GM19035 (cell line): ENCODE measurements at regions not wholly inside any gene's neighbourhood (a gene's known extent, or its start where the extent isn't known, plus 50 kb on each side); places are given as distances from the start of the nearest gene placed in this dataset.

ENCODE experiments used
- ATAC-seq: cut with Tn5 transposase; IDR thresholded peaks from one replicate; pipeline ENCODE4 v1.9.1; 2021; ENCODE audit not compliant: unreplicated experiment

DNA sequence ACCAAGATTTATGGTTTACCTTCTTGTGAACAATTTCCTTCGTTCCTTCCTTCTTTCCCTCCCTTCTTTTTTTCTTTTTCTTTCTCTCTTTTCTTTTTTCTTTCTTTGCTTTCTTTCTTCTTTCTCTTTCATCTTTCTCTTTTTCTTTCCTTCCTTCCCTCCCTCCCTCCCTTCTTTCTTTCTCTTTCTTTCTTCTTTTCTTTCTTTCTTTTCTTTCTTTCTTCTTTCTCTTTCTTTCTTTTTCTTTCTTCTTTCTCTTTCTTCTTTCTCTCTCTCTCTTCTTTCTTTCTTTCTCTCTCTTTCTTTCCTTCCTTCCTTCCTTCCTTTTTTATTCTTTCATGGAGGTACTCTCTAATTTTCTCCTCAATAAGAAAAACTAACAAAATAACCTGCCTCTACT lies 462.1 kb upstream of the ATP2B1 start:
- ATAC-seq, result no peak

DNA sequence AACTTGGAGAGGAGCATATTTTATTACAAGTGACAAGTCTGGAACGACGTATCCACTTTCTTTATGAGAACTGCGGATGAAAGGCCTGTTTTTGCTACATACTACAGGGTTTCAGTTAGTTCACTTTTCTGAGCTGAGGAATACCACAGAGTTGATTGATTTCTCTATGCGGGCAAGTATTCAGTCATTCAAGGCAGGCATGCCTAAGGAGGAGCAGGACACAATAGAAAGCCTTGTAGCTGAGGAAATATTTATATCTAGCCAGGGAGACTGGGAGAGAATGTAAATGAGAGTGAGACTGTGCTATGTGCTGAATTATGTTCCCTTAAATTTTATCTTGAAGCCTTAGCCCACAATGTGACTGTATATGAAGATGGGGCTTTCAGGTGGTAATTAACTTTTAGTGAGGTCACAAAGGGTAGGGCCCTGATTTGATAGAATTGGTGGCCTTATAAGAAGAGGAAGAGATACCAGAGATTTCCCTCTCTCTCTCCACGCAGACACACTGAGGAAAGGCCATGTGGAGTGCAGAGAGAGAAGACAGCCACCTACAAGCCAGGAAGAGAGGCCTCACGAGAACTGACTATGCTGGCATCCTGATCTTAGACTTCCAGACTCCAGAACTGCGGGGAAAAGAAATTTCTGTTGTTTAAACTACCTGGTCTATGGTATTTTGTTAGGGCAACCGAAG lies 459.0 kb upstream of the ATP2B1 start:
- ATAC-seq, result no peak

DNA sequence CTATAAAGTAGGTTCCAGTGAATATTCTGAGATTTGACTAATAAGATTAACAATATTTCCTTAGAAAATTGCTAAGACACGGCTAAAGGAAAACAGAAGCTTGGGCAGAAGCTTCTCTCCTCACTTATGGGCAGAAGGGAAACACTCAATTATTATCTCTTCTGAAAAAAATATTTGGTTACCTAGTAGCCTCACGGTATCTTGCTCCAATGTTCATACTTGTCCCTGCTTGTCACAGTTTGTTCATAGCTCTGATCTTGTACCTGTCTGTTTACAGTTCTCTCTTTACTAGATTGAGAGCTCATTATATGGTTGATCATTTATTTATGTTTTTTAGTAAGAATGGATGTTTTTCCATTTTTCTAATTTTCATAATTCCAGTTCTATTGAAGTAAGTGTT lies 458.0 kb upstream of the ATP2B1 start:
- ATAC-seq, result no peak

DNA sequence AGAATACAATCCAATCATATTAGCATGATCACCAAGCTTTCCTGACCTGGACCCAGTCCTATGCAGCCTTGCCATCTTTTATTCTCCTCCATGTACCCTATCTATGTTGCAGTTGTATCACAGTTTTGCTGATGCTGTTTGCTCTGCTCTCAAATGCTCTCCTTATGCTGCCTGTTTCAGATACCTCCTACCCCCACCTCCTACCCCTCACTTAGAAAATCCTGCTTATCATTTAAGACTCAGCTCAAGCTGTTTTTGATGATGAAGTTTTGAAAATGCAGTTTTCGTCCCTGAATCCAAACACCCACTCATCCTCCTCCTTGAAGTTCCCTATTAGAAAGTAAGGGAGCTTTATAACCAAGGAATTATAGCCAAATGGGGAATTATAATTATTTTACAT lies 457.4 kb upstream of the ATP2B1 start:
- ATAC-seq, result no peak

DNA sequence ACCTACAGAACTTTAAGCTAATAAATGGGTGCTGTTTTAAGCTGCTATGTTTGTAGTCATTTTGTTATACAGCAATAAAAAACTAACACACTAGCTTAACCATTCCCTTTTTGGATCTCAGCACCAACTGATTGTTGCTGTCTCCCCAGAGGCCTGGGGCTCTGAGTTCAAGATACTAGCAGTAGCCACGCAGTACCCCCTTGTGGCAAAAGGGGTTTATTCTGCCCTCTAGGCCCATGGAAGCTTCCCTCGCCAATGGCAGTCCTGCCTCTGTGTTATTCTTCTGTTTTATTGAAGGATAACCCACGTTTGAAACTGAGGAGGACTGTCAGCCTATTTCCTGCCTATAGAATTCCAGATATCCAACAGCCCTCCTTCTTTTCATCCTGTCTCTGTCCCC lies 455.3 kb upstream of the ATP2B1 start:
- no peak for ATAC-seq

DNA sequence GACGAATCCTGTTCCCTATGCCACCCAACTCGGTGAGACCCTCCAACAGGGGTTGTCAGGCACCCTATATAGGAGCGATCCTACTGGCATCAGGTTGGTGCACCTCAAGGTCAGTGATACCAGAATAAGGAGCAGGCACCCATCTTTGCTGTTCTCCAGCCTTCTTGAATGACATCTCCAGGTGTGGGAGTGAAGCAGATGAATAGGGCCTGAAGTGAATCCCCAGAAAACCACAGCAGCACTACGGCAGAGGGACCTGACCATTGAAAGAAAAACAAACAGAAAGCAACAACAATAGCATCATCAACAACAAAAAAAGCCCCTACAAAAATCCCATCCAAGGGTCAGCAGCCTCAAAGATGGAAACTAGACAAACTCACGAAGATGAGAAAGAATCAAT lies 445.2 kb upstream of the ATP2B1 start:
- ATAC-seq, result no peak

DNA sequence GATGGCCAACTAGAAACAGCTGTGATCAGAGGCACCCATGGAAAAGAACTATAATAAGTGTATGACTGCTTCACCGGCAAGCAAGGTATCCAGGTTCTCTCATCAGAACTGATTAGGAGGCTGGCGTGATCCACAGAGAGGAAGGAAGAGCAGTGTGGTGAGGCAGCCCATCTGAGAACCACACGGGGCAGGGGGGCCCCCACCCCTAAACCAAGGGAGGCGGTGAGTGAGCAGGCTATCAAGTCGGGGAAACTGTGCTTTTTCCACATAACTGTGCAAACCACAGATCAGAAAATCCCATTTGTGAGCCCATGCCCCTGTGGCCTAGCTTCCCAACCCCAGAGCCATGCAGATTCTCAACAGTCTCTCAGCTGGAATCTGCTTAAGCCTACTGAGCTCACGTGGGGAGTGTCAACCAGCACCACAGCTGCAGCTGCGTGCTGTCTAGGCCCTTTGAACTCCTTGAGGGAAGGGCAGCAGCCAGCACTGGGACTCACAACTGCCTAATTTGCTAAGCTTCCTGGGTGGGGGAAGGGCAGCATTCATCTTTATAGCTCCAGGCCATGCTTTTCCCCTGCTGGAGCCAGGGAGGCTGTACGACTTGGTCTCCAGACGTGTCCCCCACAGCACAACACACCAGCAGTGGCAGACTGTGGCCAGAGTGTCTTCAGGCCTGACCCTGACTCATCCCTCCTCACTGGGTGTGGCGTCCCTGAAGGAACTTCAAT lies 444.4 kb upstream of the ATP2B1 start:
- ATAC-seq, result no peak

DNA sequence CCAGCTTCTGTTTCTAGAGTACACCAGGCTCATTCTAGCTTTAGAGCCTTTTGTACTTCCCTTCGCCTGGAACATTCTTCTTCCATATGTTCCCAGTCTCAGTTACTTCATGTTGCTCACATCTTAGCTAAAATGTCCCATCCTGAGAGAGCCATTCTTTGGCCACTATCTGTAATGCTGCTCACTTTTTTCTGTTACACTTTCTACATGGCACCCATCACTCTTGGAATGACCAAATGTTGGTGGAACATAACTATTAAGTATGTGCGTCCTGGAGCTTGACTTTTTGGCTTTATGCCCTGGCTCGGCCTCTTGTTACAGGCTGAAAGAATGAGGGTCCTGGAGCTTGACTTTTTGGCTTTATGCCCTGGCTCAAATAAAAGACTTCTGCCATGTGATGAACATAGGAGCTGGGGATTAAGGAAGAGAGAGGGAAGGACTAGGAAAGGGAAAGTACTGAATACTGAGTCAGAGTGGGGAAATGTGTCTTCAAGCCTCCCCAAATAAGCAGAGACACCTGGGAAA lies 442.9 kb upstream of the ATP2B1 start:
- ATAC-seq, result no peak

DNA sequence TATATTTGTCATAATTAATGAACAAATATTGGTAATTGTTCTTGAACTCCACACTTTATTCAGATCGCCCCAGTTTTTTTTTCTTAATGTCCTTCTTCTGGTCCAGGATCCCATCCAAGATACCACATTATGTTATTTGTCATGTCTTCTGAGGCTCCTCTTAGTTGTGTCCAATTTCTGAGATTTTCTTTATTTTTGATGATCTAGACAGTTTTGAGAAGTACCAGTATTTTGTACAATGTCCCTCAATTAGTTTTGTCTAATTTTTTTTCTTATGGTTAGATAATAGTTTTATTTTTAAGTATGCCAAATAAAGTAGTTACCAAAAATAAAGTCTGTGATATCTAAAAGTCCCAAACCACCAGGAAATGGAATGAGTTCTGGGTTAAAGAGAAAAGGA lies 440.8 kb upstream of the ATP2B1 start:
- no peak for ATAC-seq

DNA sequence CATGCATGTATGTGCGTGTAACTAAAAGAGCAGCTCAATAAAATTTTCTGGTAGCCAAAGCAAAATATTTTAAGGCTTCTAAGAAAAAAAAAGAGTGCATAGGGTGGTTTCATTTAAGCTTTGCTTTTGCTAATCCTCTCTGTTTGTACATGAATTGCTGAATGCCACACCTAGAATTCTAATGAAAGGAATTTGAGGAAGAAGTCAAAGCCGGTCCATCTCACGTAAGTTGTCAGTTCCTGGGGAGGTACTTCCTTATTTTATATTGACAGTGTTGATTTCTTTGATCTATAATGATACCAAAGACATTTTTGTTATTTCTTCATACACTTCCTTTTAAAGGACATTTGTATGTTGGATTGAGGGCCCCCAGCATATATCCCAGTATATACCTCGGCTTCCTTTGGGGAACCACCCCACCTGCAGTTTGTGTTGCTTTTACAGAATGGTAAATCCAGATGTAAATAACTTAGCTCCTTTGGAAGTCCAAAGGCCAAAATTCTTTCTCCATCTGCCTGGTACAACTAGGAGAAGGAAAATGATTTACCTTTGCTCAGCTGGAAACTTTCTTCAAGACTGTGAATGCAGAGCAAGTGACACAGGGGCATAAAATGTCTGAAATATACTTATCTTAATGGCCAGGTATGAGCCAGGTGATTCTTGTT lies 420.9 kb upstream of the ATP2B1 start:
- no peak for ATAC-seq

DNA sequence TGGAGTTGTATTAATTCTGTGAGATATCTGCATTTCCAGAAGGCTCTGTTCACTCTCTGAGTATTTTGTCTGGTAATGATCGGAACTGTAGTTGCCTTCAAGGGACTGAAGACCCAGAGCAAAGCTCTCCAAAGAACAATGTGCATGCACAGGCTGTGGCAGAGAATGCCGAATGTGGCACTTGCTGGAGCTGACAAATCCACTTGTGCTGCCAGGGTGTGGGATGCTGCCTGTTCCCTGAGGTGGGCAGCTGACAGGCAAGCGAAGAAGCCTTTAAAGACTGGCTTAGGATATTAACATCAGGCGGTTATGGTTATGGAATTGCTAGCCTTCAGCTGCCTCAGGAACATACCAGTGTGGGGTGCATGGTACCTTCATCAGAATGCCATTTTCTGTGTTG lies 419.9 kb upstream of the ATP2B1 start:
- ATAC-seq, result no peak

DNA sequence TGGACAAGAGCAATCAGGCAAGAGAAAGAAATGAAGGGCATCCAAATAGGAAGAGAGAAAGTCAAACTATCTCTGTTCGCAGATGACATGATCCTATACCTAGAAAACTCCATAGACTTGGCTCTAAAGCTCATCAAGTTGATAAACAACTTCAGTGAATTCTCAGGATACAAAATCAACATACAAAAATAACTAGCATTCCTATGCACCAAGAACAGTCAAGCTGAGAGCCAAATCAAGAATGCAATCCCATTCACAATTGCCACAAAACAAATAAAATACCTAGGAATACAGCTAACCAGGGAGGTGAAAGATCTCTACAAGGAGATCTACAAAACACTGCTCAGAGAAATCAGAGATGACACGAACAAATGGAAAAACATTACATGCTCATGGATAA lies 417.5 kb upstream of the ATP2B1 start:
- no peak for ATAC-seq

DNA sequence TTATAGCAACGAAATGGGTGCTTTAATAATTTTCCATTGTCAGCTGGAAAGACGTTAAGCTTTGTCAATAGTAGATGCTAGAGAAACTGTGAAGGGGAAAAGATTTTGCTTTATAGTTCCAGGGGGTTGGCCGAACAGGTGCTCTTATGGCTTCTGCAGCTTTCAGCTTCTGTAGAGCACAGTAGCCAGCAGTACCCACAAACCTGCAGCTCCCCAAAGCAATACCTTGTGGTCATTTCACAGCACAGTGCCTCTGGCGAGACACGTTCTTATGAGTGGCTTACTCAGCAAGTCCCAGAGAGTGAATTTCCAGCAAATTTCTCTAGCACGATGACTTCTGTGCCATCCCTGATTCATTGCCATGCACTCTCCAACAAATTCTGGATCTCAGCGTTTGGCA lies 416.3 kb upstream of the ATP2B1 start:
- no peak for ATAC-seq

DNA sequence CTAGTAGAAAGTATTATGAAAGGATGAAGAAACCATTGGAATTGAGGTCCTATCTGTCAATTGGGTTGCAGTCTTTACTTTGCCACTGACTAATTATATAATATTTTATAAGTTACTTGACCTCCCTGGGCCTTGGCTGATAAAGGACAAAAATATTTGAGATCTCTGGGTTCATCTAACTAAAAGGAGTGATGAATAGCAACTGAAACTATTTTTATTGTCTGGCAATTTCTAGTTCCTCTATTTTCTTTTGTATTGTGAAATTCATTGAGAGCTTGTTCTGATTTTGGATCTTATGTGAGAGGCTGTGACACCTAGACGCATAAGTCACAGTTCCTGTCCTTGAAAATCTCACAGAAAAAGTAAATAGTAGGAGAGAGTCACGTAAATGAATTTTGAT lies 415.7 kb upstream of the ATP2B1 start:
- no peak for ATAC-seq

DNA sequence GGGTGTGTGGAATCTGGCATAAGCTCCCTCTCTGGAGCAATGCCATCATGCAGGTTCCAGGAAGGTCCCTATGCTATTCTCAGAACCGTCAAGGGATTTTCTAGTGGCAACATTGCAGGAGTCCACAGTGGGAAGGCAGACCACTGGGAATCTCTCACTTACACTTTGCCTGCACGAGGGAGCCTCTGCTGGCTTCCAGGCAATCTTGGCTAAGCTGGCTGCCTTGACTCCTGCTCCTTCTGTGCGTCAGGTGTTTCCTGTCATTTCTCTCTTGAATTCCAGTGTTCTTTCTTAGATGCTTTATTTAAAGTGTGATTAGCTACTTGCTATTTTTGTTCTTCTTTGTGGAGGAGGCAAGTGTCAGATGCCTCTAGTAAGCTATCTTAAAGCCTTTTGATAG lies 414.0 kb upstream of the ATP2B1 start:
- no peak for ATAC-seq

DNA sequence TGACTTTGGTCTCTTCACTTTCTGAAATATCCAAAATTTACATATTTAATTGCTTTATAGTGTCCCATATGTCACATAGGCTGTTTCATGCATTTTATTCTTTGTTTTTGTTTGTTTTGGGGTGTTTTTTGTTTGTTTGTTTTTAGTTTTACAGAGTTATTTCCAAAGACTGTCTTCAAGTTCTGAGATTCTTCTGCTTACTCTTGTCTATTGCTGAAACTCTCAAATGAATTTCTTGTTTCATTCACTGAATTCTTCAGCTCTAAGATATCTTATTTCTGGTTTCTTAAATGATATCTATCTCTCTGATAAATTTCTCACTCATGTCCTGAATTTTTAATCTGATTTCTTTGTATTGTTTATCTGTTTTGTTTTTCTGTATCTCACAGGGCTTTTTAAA lies 412.0 kb upstream of the ATP2B1 start:
- ATAC-seq, result no peak

DNA sequence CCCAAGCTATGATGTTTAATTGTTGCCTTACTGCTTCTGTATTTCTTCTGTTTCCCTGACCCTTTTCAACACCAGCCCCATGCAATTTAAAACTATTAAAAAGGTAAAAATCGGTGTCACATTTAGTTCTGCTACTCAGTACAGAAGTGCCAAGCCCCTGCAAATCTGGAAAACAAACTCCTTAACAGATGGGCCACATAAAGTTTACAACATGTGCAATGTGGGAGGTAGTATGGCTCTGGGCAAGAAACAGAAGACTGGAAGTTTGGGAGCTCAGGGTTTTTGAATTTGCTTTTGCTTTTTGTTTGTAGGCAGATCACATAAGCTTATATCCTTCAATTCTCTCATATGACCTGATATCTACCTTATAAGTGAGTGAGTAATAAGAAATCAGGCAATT lies 404.0 kb upstream of the ATP2B1 start:
- ATAC-seq, result no peak

DNA sequence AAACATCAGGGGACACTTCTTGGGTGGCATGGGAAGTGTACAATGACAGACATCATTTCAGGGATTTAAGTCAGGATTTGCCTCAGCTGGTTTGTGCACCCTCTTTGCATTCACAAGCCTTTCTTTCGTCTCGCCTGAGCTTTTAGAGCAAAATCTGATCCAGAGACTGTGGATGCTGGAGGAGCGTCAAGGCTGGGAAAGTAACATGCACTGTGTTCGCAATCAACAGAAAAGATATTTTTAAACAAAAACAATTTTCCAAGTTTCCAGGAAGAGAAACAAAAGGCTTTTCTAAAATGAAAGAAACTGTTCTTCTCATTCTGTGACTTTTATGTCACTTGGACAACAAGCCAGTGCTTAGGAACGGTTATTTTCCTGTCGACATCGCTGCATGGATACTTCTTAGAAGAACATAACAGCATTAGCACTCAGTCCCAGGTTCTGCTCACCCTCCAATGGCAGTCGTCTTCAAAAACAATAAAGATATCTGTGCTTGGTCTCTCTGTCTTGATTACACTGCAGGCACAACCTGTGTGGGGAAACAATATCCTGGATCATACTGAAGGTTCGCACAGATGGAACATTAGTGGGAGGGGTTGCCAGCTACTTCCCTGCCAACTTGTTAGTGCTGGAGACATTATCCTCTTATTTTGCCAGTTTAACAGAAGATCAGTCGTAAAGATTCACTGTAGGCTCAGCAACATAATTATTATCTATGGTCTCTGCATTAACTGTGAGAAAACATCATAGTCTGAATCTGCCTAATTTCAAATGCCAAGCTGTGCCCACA lies 403.3 kb upstream of the ATP2B1 start:
- ATAC-seq, result no peak

DNA sequence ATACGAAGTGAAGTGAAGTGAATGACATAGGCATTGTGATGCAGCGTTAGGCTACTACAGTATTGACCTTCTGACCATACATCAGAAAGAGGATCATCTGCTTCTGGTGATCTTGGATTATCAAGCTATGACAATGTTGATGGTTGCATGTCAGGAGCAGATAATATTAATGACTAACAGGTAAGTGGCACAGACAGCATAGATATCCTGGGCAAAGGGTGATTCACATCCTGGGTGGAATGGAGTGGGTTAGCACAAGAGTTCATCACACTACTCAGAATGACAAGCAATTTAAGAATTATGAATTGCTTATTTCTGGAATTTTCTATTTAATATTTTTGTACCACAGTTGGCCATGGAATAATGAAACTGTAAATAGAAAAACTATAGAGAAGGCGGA lies 397.9 kb upstream of the ATP2B1 start:
- no peak for ATAC-seq

DNA sequence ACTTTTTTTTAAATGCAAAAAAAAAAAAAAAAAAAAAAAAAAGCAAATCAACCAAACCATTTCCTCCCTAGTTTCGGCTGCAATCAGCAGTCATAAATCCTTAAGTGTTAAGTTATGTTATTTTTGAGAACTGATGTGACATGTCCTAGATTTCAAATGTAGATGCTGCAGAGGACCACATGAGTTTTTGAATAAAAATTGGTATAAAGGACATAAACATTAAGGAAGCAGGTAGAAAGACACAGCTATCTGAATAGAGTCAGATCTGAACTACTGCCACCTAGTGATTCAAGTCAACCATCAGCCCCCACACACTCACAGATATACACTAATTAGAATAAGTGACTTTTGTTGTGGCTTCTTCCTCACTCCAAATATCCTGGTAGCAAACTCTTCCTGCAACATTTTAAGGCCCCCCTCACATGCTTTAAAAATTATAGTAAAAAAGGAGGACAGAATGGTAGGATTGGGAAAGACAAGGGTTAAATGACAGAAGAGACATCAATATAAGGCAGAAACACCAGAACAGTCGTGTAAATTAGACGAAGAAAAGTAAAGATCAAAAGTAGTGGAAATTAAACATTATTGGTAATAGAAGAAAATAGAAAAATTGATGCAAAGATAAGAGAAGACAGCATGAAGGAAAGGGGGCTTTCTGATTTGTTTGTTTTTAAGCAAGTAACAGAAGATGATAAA lies 394.5 kb upstream of the ATP2B1 start:
- peak; percentile 86 for ATAC-seq

DNA sequence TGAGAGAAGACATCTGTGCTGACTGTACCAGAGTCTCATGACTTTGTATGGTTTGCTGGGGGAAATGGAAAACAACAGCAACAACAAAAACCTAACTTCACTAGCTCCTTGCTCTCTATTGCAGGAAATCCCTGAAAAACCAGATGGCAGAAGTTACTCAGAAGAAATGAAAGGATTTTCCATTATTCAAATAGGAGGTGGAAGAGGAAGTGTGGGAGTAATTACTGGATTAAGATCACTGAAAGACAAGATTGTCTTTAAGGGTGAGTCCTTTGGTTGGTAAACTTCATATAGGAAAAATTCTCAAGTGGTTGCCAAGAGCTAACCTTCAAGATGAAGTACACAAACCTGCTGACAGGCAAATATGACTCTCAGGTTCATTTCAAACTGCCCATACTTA lies 391.9 kb upstream of the ATP2B1 start:
- ATAC-seq, result no peak
